AG04450 (cell line): ENCODE measurements at regions not wholly inside any gene's neighbourhood (a gene's known extent, or its start where the extent isn't known, plus 50 kb on each side); places are given as distances from the start of the nearest gene placed in this dataset.

ENCODE experiments used
- CTCF ChIA-PET: fragments of 300-600, 350-600 bp; formaldehyde crosslinking; extraction: SDS; loops from one replicate; lab custom pipeline; 2022; ENCODE audit warnings: antibody characterized with exemption, inconsistent platforms; lab: Charles Lee
- POLR2A ChIA-PET: fragments of 350-600 bp; formaldehyde crosslinking; extraction: SDS; loops from one replicate; lab custom pipeline; 2021; ENCODE audit warnings: antibody characterized with exemption, inconsistent platforms; lab: Yijun Ruan, JAX
- DNase-seq: peaks from one replicate; pipeline ENCODE4 v3.0.0-alpha.2; 2011; ENCODE audit warnings: low read depth, low spot score
- H3K27ac ChIP-seq: one replicate; pipeline ENCODE4 v1.5.1; 2012; ENCODE audit warnings: low read depth, low read length, control low read depth
- H3K27me3 ChIP-seq: one replicate; pipeline ENCODE4 v1.6.0; 2012; ENCODE audit warnings: low read length; ENCODE audit not compliant: control insufficient read depth, insufficient read depth
- H3K4me3 ChIP-seq: 2 replicates; pipeline ENCODE4 v1.5.1; 2011; ENCODE audit warnings: mild to moderate bottlenecking, low read depth, low read length, control low read depth
- H3K9me3 ChIP-seq: 2 replicates; pipeline ENCODE4 v1.5.1; 2012; ENCODE audit warnings: low read length; ENCODE audit not compliant: control insufficient read depth, insufficient read depth
- TF ChIP-seq, protein P1 (sequence below): IDR thresholded peaks from 2 replicates; pipeline ENCODE4 v1.5.1; 2011; ENCODE audit warnings: low read depth, low read length, control low read depth, inconsistent platforms

DNA sequence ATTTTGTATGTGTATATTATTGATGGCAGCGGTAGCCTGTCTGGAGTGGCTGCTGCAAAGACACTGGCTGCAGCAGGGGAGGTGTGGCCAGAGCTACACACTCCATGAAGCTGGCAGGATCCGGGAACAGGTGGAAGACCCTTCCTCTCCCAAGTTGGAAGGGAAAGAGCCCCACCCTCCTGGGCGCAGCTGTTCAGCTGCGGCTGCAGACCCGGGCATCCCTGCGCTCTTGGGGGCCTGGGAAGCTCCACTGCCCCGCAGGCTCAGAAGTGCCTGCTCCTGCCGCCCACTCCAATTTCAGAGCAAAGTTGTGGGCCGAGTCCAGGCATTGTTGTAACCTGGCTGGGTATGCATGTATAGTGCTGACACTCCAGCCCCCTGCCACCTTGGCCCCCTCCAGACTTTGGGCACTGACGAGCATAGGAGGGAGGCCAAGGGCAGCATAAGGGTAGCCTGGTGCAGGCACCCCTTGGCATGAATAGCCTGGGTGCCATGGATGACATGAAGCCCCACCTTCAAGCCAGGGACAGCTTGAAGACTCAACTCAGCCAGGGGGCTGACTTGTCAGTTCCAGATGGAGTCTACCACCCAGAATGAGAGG, 90.7 kb upstream of the TMEM168 start:
- TF ChIP-seq, protein P1, sequence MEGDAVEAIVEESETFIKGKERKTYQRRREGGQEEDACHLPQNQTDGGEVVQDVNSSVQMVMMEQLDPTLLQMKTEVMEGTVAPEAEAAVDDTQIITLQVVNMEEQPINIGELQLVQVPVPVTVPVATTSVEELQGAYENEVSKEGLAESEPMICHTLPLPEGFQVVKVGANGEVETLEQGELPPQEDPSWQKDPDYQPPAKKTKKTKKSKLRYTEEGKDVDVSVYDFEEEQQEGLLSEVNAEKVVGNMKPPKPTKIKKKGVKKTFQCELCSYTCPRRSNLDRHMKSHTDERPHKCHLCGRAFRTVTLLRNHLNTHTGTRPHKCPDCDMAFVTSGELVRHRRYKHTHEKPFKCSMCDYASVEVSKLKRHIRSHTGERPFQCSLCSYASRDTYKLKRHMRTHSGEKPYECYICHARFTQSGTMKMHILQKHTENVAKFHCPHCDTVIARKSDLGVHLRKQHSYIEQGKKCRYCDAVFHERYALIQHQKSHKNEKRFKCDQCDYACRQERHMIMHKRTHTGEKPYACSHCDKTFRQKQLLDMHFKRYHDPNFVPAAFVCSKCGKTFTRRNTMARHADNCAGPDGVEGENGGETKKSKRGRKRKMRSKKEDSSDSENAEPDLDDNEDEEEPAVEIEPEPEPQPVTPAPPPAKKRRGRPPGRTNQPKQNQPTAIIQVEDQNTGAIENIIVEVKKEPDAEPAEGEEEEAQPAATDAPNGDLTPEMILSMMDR: no peak
- Histone ChIP-seq H3K4me3 (no peak overlapping the region), H3K27me3 (no peaks in the 10 kb centered on the region), H3K27ac (no peak overlapping the region), H3K9me3 (no peaks in the 10 kb centered on the region; the same call in 1 of the 2 replicates)
- ChIA-PET POLR2A (no interaction called here), CTCF (interaction anchor here (2.9 kb wide), 1 partner anchor 11 kb away, joined by 16 read pairs; no protein-coding TSS in a partner anchor)
- no peak for DNase-seq

DNA sequence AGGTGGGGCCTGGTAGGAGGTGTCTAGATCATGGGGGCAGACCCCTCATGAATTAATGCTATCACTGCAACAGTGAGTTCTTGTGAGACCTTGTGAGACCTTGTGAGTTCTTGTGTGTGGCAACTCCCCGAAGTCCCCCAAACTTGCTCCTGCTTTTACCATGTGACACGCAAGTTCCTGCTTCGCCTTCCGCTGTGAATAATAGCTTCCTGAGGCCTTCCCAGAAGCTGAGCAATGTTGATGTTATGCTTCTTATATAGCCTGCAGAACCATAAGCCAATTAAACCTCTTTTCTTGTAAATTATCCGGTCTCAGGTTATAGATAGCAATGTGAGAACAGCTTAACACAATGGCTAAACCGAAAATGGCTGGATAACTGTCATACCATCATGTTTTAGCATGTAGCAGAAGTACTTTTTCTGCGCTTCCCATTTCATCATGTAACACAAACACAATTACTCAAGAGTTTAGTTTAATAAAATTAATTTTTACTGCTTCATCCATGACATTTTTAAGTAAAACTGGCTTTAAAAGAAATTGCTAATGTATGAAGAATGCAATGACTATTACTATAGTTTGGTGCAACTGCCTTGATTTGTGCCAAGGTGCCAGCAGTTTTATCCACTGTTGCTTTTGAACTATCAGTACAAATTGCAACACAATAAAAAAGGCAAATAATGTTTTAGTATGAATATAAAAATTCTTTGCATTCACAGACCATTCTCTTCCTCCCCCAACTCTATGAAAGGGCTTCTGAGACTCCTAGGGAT, 87.7 kb upstream of the TMEM168 start:
- no peak for DNase-seq
- CTCF ChIA-PET: interaction anchor here (1.7 to 2.9 kb wide), 2 partner anchors 8 to 21 kb away, joined by 4 to 16 read pairs; no protein-coding TSS in a partner anchor
- no peak overlapping the region for H3K27ac ChIP-seq

GRCh38 chr7:112876877-112877276, 86.7 kb upstream of the TMEM168 start:
- TF ChIP-seq, protein P1: no peak
- no peaks in the 10 kb centered on the region for H3K27me3 ChIP-seq
- H3K9me3 ChIP-seq: no peaks in the 10 kb centered on the region; the same call in 1 of the 2 replicates
- no peak for DNase-seq
- no peak overlapping the region for H3K4me3 ChIP-seq
- CTCF ChIA-PET: interaction anchor here (1.7 kb wide), 1 partner anchor 22 kb away, joined by 4 read pairs; no protein-coding TSS in a partner anchor
- no peak overlapping the region for H3K27ac ChIP-seq
- POLR2A ChIA-PET: no interaction called here

More for the DNA sequence above, 87.7 kb upstream of the TMEM168 start:
- Histone ChIP-seq H3K9me3 (no peaks in the 10 kb centered on the region; the same call in 1 of the 2 replicates), H3K27me3 (no peaks in the 10 kb centered on the region), H3K4me3 (no peak overlapping the region)
- TF ChIP-seq, protein P1: no peak
- POLR2A ChIA-PET: no interaction called here

- ChIA-PET POLR2A (no interaction called here), CTCF (no interaction called here)
- H3K27ac ChIP-seq: no peak overlapping the region
- H3K9me3 ChIP-seq: no peaks in the 10 kb centered on the region
- H3K4me3 ChIP-seq: no peak overlapping the region
- TF ChIP-seq, protein P1: no peak
- no peaks in the 10 kb centered on the region for H3K27me3 ChIP-seq
- DNase-seq: no peak
Measured at GRCh38 chr7:112874909-112875308, 84.7 kb upstream of the TMEM168 start.
